ENCODE measurements at regions not wholly inside any gene's neighbourhood (a gene's known extent, or its start where the extent isn't known, plus 50 kb on each side); places are given as distances from the start of the nearest gene placed in this dataset.
"Not testable (repeated sequence)": the region's sequence is repeated elsewhere in the genome, so short reads cannot be mapped to it uniquely, and the experiment has no call there.

DNA sequence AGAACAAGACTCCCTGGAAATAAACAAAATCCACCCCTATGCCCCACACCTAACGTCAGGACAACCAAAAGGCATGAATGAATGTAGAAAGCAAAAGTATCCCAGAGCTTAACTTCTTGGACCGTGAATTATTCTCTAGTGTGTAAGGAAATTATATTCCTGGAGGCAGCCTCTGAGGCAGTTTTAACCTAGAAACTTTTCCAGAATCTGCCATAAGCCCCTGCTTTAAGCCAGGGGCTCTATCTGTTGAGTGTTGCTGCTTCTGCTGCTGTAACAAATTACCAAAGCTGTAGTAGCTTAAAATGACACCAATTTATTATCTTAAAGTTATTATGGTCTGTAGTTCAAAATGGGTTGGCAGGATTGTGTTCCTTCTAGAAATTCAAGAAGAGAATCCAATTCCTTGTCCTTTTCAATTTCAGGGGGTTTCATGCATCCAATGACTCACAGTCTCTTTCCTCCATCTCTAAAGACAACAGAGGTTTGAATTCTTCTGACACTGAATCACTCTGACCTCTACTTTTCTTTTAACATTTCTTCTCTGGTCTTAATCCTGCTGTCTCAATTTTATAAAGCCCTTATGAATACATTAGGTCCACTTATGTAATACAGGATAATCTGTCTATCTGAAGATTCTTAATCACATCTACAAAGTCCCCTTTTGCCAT, 242.7 kb downstream of the ATXN7L3B start:
- Histone ChIP-seq H3K27ac (ENCODE audit: low read depth, low read length) (no peak overlapping the region), H3K4me3 (ENCODE audit: low read depth, low read length) (no peak overlapping the region), H3K27me3 (ENCODE audit: control insufficient read depth, insufficient read depth, low read length) (no peaks in the 10 kb centered on the region), H3K9me3 (ENCODE audit: control insufficient read depth, insufficient read depth, low read length) (no peaks in the 10 kb centered on the region)
- no peak for DNase-seq (ENCODE audit: low read depth, low spot score)
- ChIA-PET POLR2A (no interaction called here), CTCF (interaction anchor here (1.6 kb wide), 1 partner anchor 125 kb away, joined by 3 read pairs; no protein-coding TSS in a partner anchor)
- no peak for TF ChIP-seq CTCF (IDR thresholded peaks at IDR 0.05; ENCODE audit: low read depth, low read length)

GRCh38 chr12:74780850-74781241, 243.2 kb downstream of the ATXN7L3B start:
- CTCF ChIA-PET = interaction anchor here (1.6 kb wide), 1 partner anchor 124 kb away, joined by 3 read pairs; no protein-coding TSS in a partner anchor
- H3K9me3 ChIP-seq (ENCODE audit: control insufficient read depth, insufficient read depth, low read length); POLR2A ChIA-PET; DNase-seq (ENCODE audit: low read depth, low spot score); H3K4me3 ChIP-seq (ENCODE audit: low read depth, low read length); H3K27ac ChIP-seq (ENCODE audit: low read depth, low read length); H3K27me3 ChIP-seq (ENCODE audit: control insufficient read depth, insufficient read depth, low read length): not testable (repeated sequence)

DNA sequence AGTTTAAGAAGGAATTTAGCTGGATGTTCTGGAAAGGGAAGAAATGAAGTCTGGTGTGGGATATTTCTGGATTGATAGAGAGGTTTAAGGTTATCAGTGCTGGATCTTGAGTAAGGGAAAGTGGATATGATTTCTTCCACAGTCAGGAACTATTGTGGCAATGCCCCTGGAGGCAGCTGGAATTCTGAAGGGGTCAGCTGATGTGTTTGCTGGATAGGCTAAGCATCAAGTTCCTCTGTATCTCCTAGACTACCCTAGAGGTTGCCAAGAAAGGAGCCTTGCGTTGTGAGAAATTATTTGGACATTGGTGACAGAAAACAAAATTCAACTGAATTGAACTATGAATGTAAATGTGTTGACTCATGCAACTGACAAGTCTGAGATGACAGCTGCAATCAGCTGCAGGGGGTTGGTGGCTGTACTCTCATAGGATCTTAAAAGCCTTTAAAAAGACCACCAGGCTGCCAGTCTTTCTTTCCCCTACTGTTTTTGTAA, 244.4 kb downstream of the ATXN7L3B start:
- POLR2A ChIA-PET = no interaction called here
- TF ChIP-seq CTCF (IDR thresholded peaks at IDR 0.05; ENCODE audit: low read depth, low read length) = no peak
- CTCF ChIA-PET = no interaction called here
- H3K4me3 ChIP-seq (ENCODE audit: low read depth, low read length) = no peak overlapping the region
- H3K27me3 ChIP-seq (ENCODE audit: control insufficient read depth, insufficient read depth, low read length) = no peaks in the 10 kb centered on the region
- DNase-seq (ENCODE audit: low read depth, low spot score) = no peak
- no peaks in the 10 kb centered on the region for H3K9me3 ChIP-seq (ENCODE audit: control insufficient read depth, insufficient read depth, low read length)
- no peak overlapping the region for H3K27ac ChIP-seq (ENCODE audit: low read depth, low read length)

DNA sequence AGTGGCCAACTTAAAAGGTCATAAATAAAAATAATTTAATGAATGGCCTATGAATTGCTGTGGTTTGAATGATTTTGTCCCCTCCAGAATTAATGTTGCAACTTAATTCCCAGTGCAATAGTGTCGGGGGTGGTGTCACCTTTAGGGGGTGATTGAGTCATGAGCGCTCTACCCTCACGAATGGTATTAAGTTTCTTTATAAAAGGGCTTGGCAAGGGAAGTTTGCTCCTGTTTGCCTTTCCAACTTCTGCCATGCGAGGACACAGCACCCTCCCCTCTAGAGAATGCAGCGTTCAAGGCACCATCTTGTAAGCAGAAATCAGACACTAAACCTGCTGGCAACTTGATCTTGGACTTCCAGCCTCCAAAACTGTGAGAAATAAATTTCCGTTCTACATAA, 253.3 kb downstream of the ATXN7L3B start:
- no peaks in the 10 kb centered on the region for H3K27me3 ChIP-seq (ENCODE audit: control insufficient read depth, insufficient read depth, low read length)
- no peak overlapping the region for H3K4me3 ChIP-seq (ENCODE audit: low read depth, low read length)
- POLR2A ChIA-PET = no interaction called here
- no peaks in the 10 kb centered on the region for H3K9me3 ChIP-seq (ENCODE audit: control insufficient read depth, insufficient read depth, low read length)
- TF ChIP-seq CTCF (IDR thresholded peaks at IDR 0.05; ENCODE audit: low read depth, low read length) = no peak
- DNase-seq (ENCODE audit: low read depth, low spot score) = no peak
- CTCF ChIA-PET = interaction anchor here (2.2 kb wide), 1 partner anchor 12 kb away, joined by 14 read pairs; no protein-coding TSS in a partner anchor
- no peak overlapping the region for H3K27ac ChIP-seq (ENCODE audit: low read depth, low read length)

DNA sequence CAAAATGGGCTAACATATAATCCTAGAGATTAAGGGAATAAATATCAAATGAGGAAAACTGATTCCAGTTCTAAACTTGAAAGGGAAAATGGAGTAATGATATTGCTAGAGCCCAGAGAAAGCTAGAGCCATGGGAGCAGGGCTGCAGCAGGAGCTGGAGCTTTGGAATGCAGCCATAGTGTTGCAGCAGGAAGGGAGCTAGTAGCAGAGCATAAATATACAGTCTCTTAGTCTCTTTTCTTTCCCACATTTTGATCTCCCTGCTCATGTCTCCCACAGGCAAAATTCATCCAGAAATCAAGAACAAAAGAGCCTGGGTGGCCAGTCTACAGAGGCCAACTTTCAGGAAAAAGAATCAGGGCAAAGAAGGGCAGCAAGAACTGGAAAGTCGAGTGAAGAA, 253.7 kb downstream of the ATXN7L3B start:
- DNase-seq (ENCODE audit: low read depth, low spot score) = no peak
- ChIA-PET CTCF (interaction anchor here (2.2 kb wide), 1 partner anchor 12 kb away, joined by 14 read pairs; no protein-coding TSS in a partner anchor), POLR2A (no interaction called here)
- Histone ChIP-seq H3K4me3 (ENCODE audit: low read depth, low read length) (no peak overlapping the region), H3K9me3 (ENCODE audit: control insufficient read depth, insufficient read depth, low read length) (no peaks in the 10 kb centered on the region), H3K27ac (ENCODE audit: low read depth, low read length) (no peak overlapping the region), H3K27me3 (ENCODE audit: control insufficient read depth, insufficient read depth, low read length) (no peaks in the 10 kb centered on the region)
- no peak for TF ChIP-seq CTCF (IDR thresholded peaks at IDR 0.05; ENCODE audit: low read depth, low read length)
